OCI-M2 (cell line): ENCODE measurements at regions not wholly inside any gene's neighbourhood (a gene's known extent, or its start where the extent isn't known, plus 50 kb on each side); places are given as distances from the start of the nearest gene placed in this dataset.

Experiments used
- DNase-seq: peaks from one replicate; lab custom pipeline; 2025; ENCODE audit not compliant: unreplicated experiment; lab: John Stamatoyannopoulos, UW

DNA sequence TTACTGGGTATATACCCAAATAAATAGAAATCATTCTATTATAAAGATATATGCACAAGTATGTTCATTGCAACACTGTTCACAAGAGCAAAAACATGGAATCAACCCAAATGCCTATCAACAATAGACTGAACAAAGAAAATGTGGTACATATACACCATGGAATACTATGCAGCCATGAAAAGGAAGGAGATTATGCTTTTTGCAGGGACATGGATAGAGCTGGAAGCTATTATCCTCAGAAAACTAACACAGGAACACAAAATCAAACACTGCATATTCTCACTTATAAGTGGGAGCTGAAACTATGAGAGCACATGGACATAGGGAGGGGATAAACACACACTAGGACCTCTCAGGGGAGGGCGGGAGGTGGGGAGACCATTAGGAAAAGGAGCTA, 298.4 kb upstream of the CDH9 start:
- no peak for DNase-seq

DNA sequence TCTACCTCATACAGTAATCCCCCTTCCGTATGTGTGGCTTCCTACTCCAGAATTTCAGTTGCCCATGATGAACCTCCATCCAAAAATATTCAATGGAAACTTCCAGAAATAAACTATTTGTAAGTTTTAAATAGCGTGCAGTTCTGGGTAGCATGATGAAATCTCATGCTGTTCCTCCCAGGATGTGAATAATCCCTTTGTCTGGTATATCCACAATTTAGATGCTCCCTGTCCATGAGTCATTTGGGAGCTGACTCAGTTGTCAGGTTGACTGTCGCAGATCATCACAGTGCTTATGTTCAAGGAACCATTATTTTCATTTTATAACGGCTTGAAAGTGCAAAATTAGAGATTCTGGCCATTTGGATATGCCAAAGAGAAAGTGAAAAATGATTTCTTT, 290.1 kb upstream of the CDH9 start:
- DNase-seq: no peak

DNA sequence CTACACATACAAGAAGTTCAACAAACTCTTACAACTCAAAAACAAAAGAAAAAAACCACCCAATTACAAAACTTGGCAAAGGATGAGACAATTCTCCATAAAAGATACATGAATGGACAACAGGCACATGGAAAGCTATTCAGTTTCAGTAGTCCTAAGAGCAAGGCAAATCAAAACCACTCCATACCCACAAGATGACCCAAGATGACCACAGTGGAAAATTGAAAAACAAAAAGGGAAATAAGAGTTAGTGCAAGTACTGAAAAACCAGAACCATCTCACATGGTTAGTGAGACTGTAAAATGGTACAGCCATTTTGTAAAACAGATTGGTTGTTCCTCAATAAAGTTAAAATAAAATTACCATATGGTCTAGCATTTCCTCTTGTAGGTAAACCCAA, 287.1 kb upstream of the CDH9 start:
- no peak for DNase-seq

DNA sequence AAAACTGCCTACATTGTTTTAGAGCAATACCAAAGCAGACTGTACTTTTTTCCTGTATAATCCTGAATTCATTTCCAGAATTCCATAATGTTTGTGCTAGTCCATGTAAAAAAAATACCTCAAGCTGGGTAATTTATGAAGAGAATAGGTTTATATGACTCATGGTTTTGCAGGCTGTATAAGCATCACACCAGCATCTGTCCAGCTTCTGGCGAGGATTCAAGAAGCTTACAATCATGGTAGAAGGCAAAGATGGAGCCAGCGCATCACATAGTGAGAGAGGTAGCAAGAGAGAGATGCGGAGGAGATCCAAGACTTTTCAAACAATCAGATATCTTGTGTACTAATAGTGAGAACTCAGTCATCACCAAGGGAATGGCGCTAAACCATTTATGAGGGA, 280.3 kb upstream of the CDH9 start:
- no peak for DNase-seq

DNA sequence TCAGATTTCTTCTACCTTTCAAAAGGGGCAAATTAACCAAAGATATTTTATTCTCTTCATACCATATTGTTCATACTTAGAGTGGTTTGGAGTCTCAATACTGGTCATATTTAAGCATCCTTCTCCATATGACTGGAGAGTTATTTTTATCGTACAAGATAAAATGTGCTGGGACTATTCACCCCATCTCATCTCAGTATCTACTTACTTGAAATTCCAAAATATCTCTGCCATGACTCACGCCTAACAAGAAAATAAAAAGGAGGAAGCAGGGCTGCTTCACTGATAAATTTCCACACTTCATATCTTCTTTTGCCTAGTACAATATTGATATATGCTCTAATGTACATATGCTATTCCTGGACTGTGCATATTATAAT, 277.9 kb upstream of the CDH9 start:
- no peak for DNase-seq

DNA sequence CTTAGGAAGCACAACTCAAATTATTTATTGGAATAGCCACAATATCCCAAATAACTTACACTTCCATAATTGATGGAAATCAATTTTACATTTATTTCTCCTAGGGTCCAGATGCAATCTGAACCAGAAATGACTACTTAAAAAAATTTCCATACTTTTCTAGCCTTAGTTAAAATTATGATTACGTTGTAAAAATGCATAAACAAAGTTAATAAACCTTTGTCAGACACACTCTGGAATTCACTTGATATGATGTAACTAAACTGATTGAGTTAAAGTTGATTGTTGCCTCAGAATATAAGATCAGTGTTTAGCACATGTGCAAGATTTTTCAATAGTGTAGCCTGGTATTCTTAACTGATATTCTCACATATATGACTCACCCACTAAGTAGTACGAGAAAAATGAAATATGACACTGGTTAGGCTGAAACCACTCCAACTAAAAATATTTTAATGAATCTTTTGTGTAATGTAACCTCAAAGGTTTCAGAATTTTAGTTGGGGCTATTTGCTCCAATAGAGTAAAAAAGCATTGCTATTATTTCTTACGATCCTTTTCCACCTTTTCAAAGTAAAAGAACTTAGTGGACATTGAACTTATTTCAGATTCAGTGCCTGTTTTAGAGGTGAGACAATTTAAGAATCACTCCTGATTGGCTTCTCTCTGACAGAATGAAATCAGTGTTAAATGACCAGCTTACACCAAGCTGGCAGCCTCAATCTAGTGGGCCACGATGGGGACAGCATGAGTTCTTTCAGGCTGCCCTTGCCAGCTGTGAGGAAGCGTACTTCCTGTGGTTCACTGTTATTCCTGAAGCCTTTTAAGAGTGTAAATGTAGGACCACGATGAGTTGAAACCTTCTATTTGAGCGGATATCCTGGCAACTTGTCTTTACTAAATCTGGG, 277.2 kb upstream of the CDH9 start:
- DNase-seq: no peak

GRCh38 chr5:27313549-27313948, 275.2 kb upstream of the CDH9 start:
- no peak for DNase-seq

DNA sequence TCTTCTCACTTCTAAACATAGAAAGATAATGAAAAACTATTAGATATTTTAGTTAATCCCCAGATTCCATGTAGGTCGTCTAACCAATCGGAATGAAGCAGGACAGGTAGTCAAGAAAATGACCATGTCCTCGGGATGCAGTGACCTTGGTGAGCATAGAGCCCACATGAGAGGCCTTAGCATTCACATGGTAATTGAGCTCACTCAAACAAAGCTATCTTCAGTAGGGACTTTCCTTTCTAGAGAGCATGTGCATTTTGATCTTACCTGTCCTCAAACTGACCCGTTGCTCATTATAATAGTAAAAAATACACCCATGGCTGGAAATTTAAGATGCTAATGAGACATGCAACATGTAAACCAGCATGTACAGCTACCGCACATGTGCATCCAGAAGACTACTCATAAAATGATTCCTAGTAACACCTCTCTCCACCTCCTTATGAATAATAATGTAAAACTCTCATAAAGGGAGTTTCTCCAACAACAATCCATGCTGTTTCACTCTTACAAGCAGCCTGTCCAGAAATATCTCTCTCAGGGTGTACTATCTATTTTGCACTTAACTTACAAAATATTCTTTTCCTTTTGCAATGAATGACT, 274.0 kb upstream of the CDH9 start:
- no peak for DNase-seq

GRCh38 chr5:27311544-27311943, 273.2 kb upstream of the CDH9 start:
- no peak for DNase-seq

GRCh38 chr5:27308153-27308552, 269.8 kb upstream of the CDH9 start:
- no peak for DNase-seq

- no peak for DNase-seq
These were observed 251.8 kb upstream of the CDH9 start for GRCh38 chr5:27290172-27290571.

- no peak for DNase-seq
These were observed 237.7 kb upstream of the CDH9 start for GRCh38 chr5:27276119-27276518.

DNA sequence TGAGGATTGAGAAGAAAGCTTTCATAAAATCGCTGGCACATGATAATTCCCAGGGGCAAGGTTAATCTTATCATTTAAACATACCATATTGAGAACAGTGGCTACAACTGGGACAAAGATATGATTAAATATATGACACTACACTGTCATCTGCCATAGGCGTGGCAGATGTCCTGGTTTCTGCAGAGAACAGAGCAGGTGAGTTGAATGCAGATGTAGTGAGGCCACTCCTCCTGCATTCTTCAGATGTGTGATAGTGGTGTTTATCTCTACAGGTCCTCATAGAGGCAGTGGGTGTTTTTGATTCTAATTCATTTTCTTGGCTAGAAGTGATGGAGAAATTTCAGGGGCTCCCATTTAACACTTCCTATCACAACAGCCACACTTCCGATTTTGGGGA, 237.0 kb upstream of the CDH9 start:
- no peak for DNase-seq

GRCh38 chr5:27269766-27270165, 231.4 kb upstream of the CDH9 start:
- DNase-seq: no peak

DNA sequence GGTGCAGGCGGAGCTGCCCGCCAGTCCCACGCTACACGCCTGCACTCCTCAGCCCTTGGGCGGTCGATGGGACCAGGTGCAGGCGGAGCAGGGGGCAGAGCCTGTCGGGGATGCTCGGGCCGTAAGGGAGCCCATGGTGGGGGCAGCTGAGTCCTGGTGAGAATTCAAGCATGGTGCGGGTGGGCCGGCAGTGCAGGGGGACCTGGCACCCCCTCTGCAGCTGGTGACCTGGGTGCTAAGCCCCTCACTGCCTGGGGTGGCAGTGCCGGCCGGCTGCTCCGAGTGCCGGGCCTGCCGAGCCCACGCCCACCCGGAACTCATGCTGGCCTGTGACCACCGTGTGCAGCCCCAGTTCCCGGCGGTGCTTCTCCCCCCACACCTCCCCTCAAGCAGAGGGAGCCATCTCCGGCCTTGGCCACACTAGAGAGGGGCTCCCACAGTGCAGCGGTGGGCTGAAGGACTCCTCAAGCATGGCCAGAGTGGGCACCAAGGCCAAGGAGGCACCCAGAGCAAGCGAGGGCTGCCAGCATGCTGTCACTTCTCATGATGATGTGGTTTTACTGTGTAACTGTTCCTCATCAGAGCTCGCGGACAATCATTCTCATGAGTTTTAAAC, 228.9 kb upstream of the CDH9 start:
- no peak for DNase-seq

- no peak for DNase-seq
These were observed 227.8 kb upstream of the CDH9 start for GRCh38 chr5:27266184-27266583.

DNA sequence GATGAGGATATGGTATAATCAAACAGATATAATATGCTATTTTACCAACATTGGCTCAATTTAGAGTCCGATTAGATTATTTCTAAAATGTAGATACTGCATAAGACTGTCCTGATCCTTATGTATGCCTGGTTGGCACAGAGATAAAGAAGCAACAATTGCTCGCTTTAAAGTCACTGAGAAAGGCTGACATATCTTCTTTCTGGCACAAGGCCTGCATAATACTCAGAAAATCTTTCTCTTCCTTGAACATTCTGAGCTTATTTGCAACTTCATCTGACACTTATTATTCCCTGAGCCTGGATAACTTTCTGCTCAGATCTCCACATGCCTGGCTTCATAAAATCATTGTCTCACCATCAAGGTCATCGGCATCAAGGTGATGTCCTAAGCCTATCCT, 219.3 kb upstream of the CDH9 start:
- no peak for DNase-seq

GRCh38 chr5:27252911-27253310, 214.5 kb upstream of the CDH9 start:
- DNase-seq: no peak

DNA sequence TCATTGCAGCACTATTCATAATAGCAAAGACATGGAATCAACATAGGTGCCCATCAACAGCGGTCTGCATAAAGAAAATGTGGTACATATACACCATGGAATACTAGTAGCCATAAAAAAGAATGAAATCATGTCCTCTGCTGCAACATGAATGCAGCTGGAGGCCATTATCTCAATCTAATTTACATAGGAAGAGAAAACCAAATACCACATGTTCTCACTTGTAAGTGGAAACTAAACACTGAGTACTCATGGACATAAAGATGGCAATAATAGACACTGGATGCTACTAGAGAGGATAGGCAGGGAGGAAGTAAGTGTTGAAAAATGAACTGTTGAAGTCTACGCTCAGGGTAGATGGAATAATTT, 203.9 kb upstream of the CDH9 start:
- DNase-seq: no peak

GRCh38 chr5:27241564-27242257, 203.3 kb upstream of the CDH9 start:
- DNase-seq: no peak

GRCh38 chr5:27240791-27241190, 202.4 kb upstream of the CDH9 start:
- DNase-seq: no peak

DNA sequence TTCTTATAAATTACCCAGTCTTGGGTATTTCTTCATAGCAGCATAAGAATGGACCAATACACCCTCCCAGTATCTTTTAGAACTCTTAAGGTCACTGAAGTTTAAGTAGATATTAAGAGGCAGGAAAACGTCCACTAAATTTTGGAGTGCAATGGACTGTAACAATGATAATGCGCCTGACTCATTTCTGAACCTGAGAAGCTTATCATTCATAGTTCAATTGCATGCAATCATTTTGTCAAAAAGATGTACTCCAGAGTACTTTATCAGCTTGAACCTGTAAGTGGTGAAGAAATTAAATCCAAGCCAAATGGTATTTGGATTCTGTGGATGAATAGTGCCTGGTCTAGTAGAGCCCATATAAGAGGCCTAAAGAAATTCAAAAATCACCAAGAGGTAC, 196.5 kb upstream of the CDH9 start:
- no peak for DNase-seq
